CD4-positive, CD25-positive, alpha-beta regulatory T cell (primary cell): ENCODE measurements at regions not wholly inside any gene's neighbourhood (a gene's known extent, or its start where the extent isn't known, plus 50 kb on each side); places are given as distances from the start of the nearest gene placed in this dataset.
A peak's percentile ranks its signal among the peaks of the same experiment; 100 is the strongest.

Experiments
- ATAC-seq, 2 donors: fragments of 150-1000 bp; cut with Tn5 transposase; one replicate each; pipeline ENCODE4 v1.10.0; 2021; ENCODE audit warnings: low read depth in 2 of 2, moderate number of reproducible peaks in 2 of 2, moderate library complexity in 1 of 2
- DNase-seq, 3 donors: peaks; one replicate each; pipeline versions ENCODE4 v3.0.0 to v3.0.0-alpha.2; 2012 to 2022; ENCODE audit warnings: mixed read lengths in 1 of 3
- H3K27ac ChIP-seq: one replicate; pipeline ENCODE4 v1.7.0; 2013; ENCODE audit warnings: mild to moderate bottlenecking, low read length; ENCODE audit not compliant: insufficient read depth, poor library complexity, severe bottlenecking
- H3K27me3 ChIP-seq: one replicate; pipeline ENCODE4 v1.7.0; 2013; ENCODE audit warnings: low read length; ENCODE audit not compliant: control insufficient read depth, insufficient read depth
- H3K36me3 ChIP-seq: one replicate; pipeline ENCODE4 v1.7.0; 2013; ENCODE audit warnings: mild to moderate bottlenecking, low read length, moderate library complexity; ENCODE audit not compliant: control insufficient read depth, insufficient read depth
- H3K4me1 ChIP-seq: 2 replicates; pipeline ENCODE4 v1.7.0; 2013; ENCODE audit warnings: mild to moderate bottlenecking, low read length; ENCODE audit not compliant: insufficient read depth, control insufficient read depth, poor library complexity, severe bottlenecking
- H3K4me3 ChIP-seq: one replicate; pipeline ENCODE4 v1.7.0; 2013; ENCODE audit warnings: low read depth, mild to moderate bottlenecking, low read length, moderate library complexity
- H3K9me3 ChIP-seq, 2 experiments: 1 replicate in 1 of 2; 2 replicates in 1 of 2; pipeline ENCODE4 v1.7.0; 2013; ENCODE audit warnings: low read length in 2 of 2, mild to moderate bottlenecking in 1 of 2, moderate library complexity in 1 of 2; ENCODE audit not compliant: control insufficient read depth in 2 of 2
- H3K27ac Mint-ChIP-seq, 3 donors: one replicate each; pipeline ENCODE4 v1.8.0; 2020 to 2022; ENCODE audit warnings: mild to moderate bottlenecking in 3 of 3, mixed read lengths in 3 of 3, moderate library complexity in 2 of 3
- H3K27me3 Mint-ChIP-seq: one replicate; pipeline ENCODE4 v1.8.0; 2022; ENCODE audit warnings: mild to moderate bottlenecking, mixed read lengths
- H3K36me3 Mint-ChIP-seq: one replicate; pipeline ENCODE4 v1.8.0; 2020; ENCODE audit warnings: mixed read lengths
- H3K4me1 Mint-ChIP-seq, 4 donors: one replicate each; pipeline ENCODE4 v1.8.0; 2020 to 2022; ENCODE audit warnings: mixed read lengths in 4 of 4, mild to moderate bottlenecking in 1 of 4
- H3K4me3 Mint-ChIP-seq, 4 donors: one replicate each; pipeline ENCODE4 v1.8.0; 2020 to 2022; ENCODE audit warnings: mild to moderate bottlenecking in 4 of 4, mixed read lengths in 4 of 4, moderate library complexity in 3 of 4
- H3K9me3 Mint-ChIP-seq, 7 donors: one replicate each; pipeline ENCODE4 v1.8.0; 2020 to 2022; ENCODE audit warnings: mixed read lengths in 7 of 7, mild to moderate bottlenecking in 3 of 7, moderate library complexity in 2 of 7

GRCh38 chr7:121558288-121558687 is 162.2 kb upstream of the FAM3C start:
- H3K9me3 Mint-ChIP-seq: no peaks in the 10 kb centered on the region
- no peaks in the 10 kb centered on the region for H3K9me3 ChIP-seq
- no peaks in the 10 kb centered on the region for H3K27me3 Mint-ChIP-seq
- no peak overlapping the region for H3K4me3 ChIP-seq
- H3K4me1 ChIP-seq: no peaks in the 10 kb centered on the region
- no peak overlapping the region for H3K4me3 Mint-ChIP-seq
- DNase-seq (no peak), ATAC-seq (no peak)
- no peaks in the 10 kb centered on the region for H3K36me3 ChIP-seq
- no peak overlapping the region for H3K27ac Mint-ChIP-seq
- no peak overlapping the region for H3K27ac ChIP-seq
- H3K4me1 Mint-ChIP-seq: no peaks in the 10 kb centered on the region
- no peaks in the 10 kb centered on the region for H3K36me3 Mint-ChIP-seq
- peaks cover 2% of the 10 kb centered on the region for H3K27me3 ChIP-seq

GRCh38 chr7:121557034-121557892 is 161.2 kb upstream of the FAM3C start:
- Histone ChIP-seq H3K9me3 (no peaks in the 10 kb centered on the region), H3K4me3 (no peak overlapping the region), H3K27ac (no peak overlapping the region), H3K36me3 (no peaks in the 10 kb centered on the region), H3K27me3 (peaks cover 2% of the 10 kb centered on the region), H3K4me1 (no peaks in the 10 kb centered on the region)
- Mint-ChIP-seq H3K4me3 (no peak overlapping the region), H3K9me3 (no peaks in the 10 kb centered on the region), H3K36me3 (no peaks in the 10 kb centered on the region), H3K4me1 (no peaks in the 10 kb centered on the region), H3K27me3 (no peaks in the 10 kb centered on the region), H3K27ac (no peak overlapping the region)
- DNase-seq (no peak), ATAC-seq (no peak)

- Mint-ChIP-seq H3K36me3 (no peaks in the 10 kb centered on the region), H3K9me3 (no peaks in the 10 kb centered on the region), H3K4me1 (no peaks in the 10 kb centered on the region), H3K4me3 (no peak overlapping the region), H3K27ac (no peak overlapping the region), H3K27me3 (no peaks in the 10 kb centered on the region)
- H3K4me3 ChIP-seq: no peak overlapping the region
- H3K36me3 ChIP-seq: no peaks in the 10 kb centered on the region
- DNase-seq (no peak), ATAC-seq (no peak)
- H3K27me3 ChIP-seq: peaks cover 2% of the 10 kb centered on the region
- H3K4me1 ChIP-seq: no peaks in the 10 kb centered on the region
- H3K9me3 ChIP-seq: no peaks in the 10 kb centered on the region
- H3K27ac ChIP-seq: no peak overlapping the region
Measured at GRCh38 chr7:121555558-121555957, 159.4 kb upstream of the FAM3C start.

DNA sequence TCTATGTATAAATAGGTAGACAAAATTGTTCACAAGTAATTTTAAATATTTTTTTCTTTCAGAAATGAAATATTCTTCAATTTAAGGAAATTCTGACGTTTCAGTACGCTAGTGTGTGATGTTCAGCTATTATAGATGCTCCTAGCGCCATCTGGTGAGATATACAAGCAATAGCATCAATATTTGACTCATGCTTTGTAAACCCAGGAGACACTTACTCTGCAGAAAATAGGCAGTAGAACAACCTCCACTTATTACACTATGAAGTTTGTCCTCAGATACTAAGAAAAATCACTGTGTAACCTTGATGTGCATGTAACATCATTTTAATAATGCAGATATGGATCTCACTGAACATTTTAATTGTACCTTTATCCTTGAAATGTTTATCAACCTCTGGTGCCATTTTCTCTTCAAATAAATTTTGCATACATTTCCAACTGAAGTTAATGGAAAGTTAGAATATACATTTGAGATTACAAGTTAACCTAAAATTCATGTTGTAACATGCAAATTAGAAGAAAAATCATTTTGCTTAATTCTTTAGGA is 151.5 kb upstream of the FAM3C start:
- Mint-ChIP-seq H3K4me3 (no peak overlapping the region), H3K9me3 (no peaks in the 10 kb centered on the region), H3K4me1 (no peaks in the 10 kb centered on the region), H3K36me3 (no peaks in the 10 kb centered on the region), H3K27ac (no peak overlapping the region), H3K27me3 (peaks cover 6% of the 10 kb centered on the region)
- no peak overlapping the region for H3K27ac ChIP-seq
- H3K4me1 ChIP-seq: no peaks in the 10 kb centered on the region
- H3K9me3 ChIP-seq: no peaks in the 10 kb centered on the region
- ATAC-seq (peak; percentile 71 to 87), DNase-seq (peak in 2 of 3 donors; percentile 55 to 70)
- no peaks in the 10 kb centered on the region for H3K36me3 ChIP-seq
- H3K27me3 ChIP-seq: peaks cover 3% of the 10 kb centered on the region
- no peak overlapping the region for H3K4me3 ChIP-seq

GRCh38 chr7:121546632-121547543 is 150.8 kb upstream of the FAM3C start:
- H3K27ac ChIP-seq: no peak overlapping the region
- H3K27me3 Mint-ChIP-seq: peaks cover 6% of the 10 kb centered on the region
- no peaks in the 10 kb centered on the region for H3K36me3 Mint-ChIP-seq
- ATAC-seq: no peak
- no peaks in the 10 kb centered on the region for H3K9me3 ChIP-seq
- no peaks in the 10 kb centered on the region for H3K4me1 ChIP-seq
- no peak overlapping the region for H3K4me3 Mint-ChIP-seq
- H3K36me3 ChIP-seq: no peaks in the 10 kb centered on the region
- no peaks in the 10 kb centered on the region for H3K9me3 Mint-ChIP-seq
- H3K27ac Mint-ChIP-seq: no peak overlapping the region
- no peaks in the 10 kb centered on the region for H3K4me1 Mint-ChIP-seq
- no peak overlapping the region for H3K4me3 ChIP-seq
- H3K27me3 ChIP-seq: peaks cover 3% of the 10 kb centered on the region
- DNase-seq: no peak

DNA sequence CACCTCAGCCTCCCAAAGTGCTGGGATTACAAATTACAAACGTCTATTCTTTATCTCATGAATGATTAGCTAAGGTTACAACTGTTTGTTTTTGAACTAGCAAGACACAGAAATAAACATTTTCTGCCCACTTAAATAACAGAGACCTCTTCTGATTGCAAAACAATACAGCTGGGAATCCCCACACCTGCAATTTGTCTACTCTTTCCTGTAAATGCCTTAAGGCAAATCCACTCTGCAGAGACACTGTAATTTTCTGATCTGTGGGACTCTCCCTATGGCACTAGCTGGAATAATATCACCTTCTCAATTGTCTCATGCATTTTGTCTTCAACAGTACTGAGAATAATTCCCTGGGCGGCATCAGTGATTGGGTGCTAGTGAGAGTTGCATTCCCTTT is 149.3 kb upstream of the FAM3C start:
- no peaks in the 10 kb centered on the region for H3K9me3 ChIP-seq
- Mint-ChIP-seq H3K4me1 (no peaks in the 10 kb centered on the region), H3K4me3 (no peak overlapping the region), H3K9me3 (no peaks in the 10 kb centered on the region), H3K27me3 (peaks cover 6% of the 10 kb centered on the region), H3K27ac (no peak overlapping the region), H3K36me3 (no peaks in the 10 kb centered on the region)
- H3K27ac ChIP-seq: no peak overlapping the region
- DNase-seq (no peak), ATAC-seq (no peak)
- H3K4me3 ChIP-seq: no peak overlapping the region
- no peaks in the 10 kb centered on the region for H3K4me1 ChIP-seq
- no peaks in the 10 kb centered on the region for H3K36me3 ChIP-seq
- peaks cover 3% of the 10 kb centered on the region for H3K27me3 ChIP-seq

DNA sequence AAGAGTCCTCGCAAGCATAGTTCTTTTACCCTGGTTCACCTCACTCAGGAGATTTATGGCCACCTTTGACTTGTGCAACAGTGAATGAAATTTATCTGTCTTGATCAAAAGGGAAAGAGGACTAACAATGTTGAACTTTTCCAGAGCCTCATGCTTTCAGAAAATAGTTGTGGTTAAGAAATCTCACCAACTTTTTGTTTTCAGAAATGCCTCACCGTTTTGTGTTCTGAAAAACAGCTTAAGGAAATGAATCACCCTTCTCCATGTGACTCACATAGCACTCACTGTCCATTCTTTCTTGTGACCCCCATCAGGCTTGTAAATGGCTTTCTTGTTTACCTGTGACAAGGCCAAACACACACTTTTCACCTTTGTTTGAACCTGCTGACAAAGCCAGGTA is 148.6 kb upstream of the FAM3C start:
- Mint-ChIP-seq H3K27me3 (peaks cover 6% of the 10 kb centered on the region), H3K4me3 (no peak overlapping the region), H3K9me3 (no peaks in the 10 kb centered on the region), H3K27ac (no peak overlapping the region), H3K36me3 (no peaks in the 10 kb centered on the region), H3K4me1 (no peaks in the 10 kb centered on the region)
- ATAC-seq: peak in 1 of 2 donors; percentile 47
- peak in 1 of 3 donors; percentile 22 for DNase-seq
- Histone ChIP-seq H3K9me3 (no peaks in the 10 kb centered on the region), H3K4me3 (no peak overlapping the region), H3K4me1 (no peaks in the 10 kb centered on the region), H3K27me3 (peaks cover 3% of the 10 kb centered on the region), H3K27ac (no peak overlapping the region), H3K36me3 (no peaks in the 10 kb centered on the region)
